ENCODE measurements at regions not wholly inside any gene's neighbourhood (a gene's known extent, or its start where the extent isn't known, plus 50 kb on each side); places are given as distances from the start of the nearest gene placed in this dataset.

- Histone ChIP-seq H3F3A (ENCODE audit: insufficient read depth, low read length) (0 out of 2 replicates have a peak, but pooled peaks cover 5% of the 10 kb centered on the region), H3K4me1 (ENCODE audit: low read length) (peaks cover 7% of the 10 kb centered on the region; the same call in 1 of the 2 replicates), H3K27ac (ENCODE audit: low read length) (no peak overlapping the region), H3K27me3 (replicated peaks; ENCODE audit: insufficient read depth, low read length) (no peaks in the 10 kb centered on the region), H3K9me3 (replicated peaks; ENCODE audit: insufficient read depth, low read length) (no peaks in the 10 kb centered on the region), H3K9ac (ENCODE audit: low read length) (no peak overlapping the region), H4K20me1 (ENCODE audit: insufficient read depth, low read length) (no peaks in the 10 kb centered on the region), H3K4me2 (ENCODE audit: low read depth, low read length) (no peak overlapping the region), H3K9me2 (replicated peaks; ENCODE audit: insufficient read depth, low read length) (no peaks in the 10 kb centered on the region; the same call in 1 of the 2 replicates), H3K79me2 (ENCODE audit: low read length) (no peaks in the 10 kb centered on the region), H3K36me3 (replicated peaks; ENCODE audit: insufficient read depth, low read length) (no peaks in the 10 kb centered on the region), H2AFZ (ENCODE audit: low read length) (no peak overlapping the region), H3K4me3 (ENCODE audit: low read length) (no peak overlapping the region)
- TF ChIP-seq EZH2 (optimal IDR thresholded peaks at IDR 0.05; ENCODE audit: low read depth, low read length) = no peak
- TF ChIP-seq EZH2phosphoT487 (IDR thresholded peaks at IDR 0.05; ENCODE audit: low read length) = no peak
- TF ChIP-seq CTCF (IDR thresholded peaks at IDR 0.05; ENCODE audit: low read length) = no peak
- no peak for DNase-seq
These were observed 456.9 kb upstream of the ID4 start for GRCh38 chr6:19380293-19380692.

GRCh38 chr6:19382676-19383075 is 454.5 kb upstream of the ID4 start:
- Histone ChIP-seq H3K9ac (ENCODE audit: low read length) (no peak overlapping the region), H4K20me1 (ENCODE audit: insufficient read depth, low read length) (no peaks in the 10 kb centered on the region), H3K4me2 (ENCODE audit: low read depth, low read length) (no peak overlapping the region), H3K9me2 (replicated peaks; ENCODE audit: insufficient read depth, low read length) (no peaks in the 10 kb centered on the region; the same call in 1 of the 2 replicates), H3K79me2 (ENCODE audit: low read length) (no peaks in the 10 kb centered on the region), H3F3A (ENCODE audit: insufficient read depth, low read length) (no peaks in the 10 kb centered on the region), H3K9me3 (replicated peaks; ENCODE audit: insufficient read depth, low read length) (no peaks in the 10 kb centered on the region), H3K27ac (ENCODE audit: low read length) (no peak overlapping the region), H2AFZ (ENCODE audit: low read length) (no peak overlapping the region), H3K4me1 (ENCODE audit: low read length) (no peaks in the 10 kb centered on the region), H3K4me3 (ENCODE audit: low read length) (no peak overlapping the region), H3K36me3 (replicated peaks; ENCODE audit: insufficient read depth, low read length) (no peaks in the 10 kb centered on the region), H3K27me3 (replicated peaks; ENCODE audit: insufficient read depth, low read length) (no peaks in the 10 kb centered on the region)
- DNase-seq = no peak
- TF ChIP-seq EZH2 (optimal IDR thresholded peaks at IDR 0.05; ENCODE audit: low read depth, low read length) (no peak), CTCF (IDR thresholded peaks at IDR 0.05; ENCODE audit: low read length) (no peak), EZH2phosphoT487 (IDR thresholded peaks at IDR 0.05; ENCODE audit: low read length) (no peak)

GRCh38 chr6:19391926-19392325 is 445.2 kb upstream of the ID4 start:
- Histone ChIP-seq H4K20me1 (ENCODE audit: insufficient read depth, low read length) (no peaks in the 10 kb centered on the region), H3F3A (ENCODE audit: insufficient read depth, low read length) (no peaks in the 10 kb centered on the region), H2AFZ (ENCODE audit: low read length) (no peak overlapping the region), H3K9me2 (replicated peaks; ENCODE audit: insufficient read depth, low read length) (no peaks in the 10 kb centered on the region), H3K4me1 (ENCODE audit: low read length) (no peaks in the 10 kb centered on the region), H3K79me2 (ENCODE audit: low read length) (no peaks in the 10 kb centered on the region), H3K9me3 (replicated peaks; ENCODE audit: insufficient read depth, low read length) (no peaks in the 10 kb centered on the region), H3K9ac (ENCODE audit: low read length) (no peak overlapping the region), H3K27me3 (replicated peaks; ENCODE audit: insufficient read depth, low read length) (no peaks in the 10 kb centered on the region), H3K4me2 (ENCODE audit: low read depth, low read length) (no peak overlapping the region), H3K4me3 (ENCODE audit: low read length) (no peak overlapping the region), H3K36me3 (replicated peaks; ENCODE audit: insufficient read depth, low read length) (no peaks in the 10 kb centered on the region), H3K27ac (ENCODE audit: low read length) (no peak overlapping the region)
- no peak for DNase-seq
- TF ChIP-seq CTCF (IDR thresholded peaks at IDR 0.05; ENCODE audit: low read length) = no peak
- no peak for TF ChIP-seq EZH2 (optimal IDR thresholded peaks at IDR 0.05; ENCODE audit: low read depth, low read length)
- TF ChIP-seq EZH2phosphoT487 (IDR thresholded peaks at IDR 0.05; ENCODE audit: low read length) = no peak

Measured in MM.1S (cell line).